NCI-H2171 treated with DMSO at 0.1 percent for 48 hours (cell line): ENCODE measurements at regions not wholly inside any gene's neighbourhood (a gene's known extent, or its start where the extent isn't known, plus 50 kb on each side); places are given as distances from the start of the nearest gene placed in this dataset.

Experiments
- DNase-seq: peaks from one replicate; lab custom pipeline; 2025; lab: John Stamatoyannopoulos, UW

GRCh38 chr2:222351035-222351434 is 52.2 kb upstream of the PAX3 start:
- DNase-seq = no peak

- DNase-seq = no peak
Observed at GRCh38 chr2:222352981-222353380, 54.2 kb upstream of the PAX3 start.

GRCh38 chr2:222353993-222354392 is 55.2 kb upstream of the PAX3 start:
- DNase-seq = no peak

- peak; percentile 29 for DNase-seq
Observed at GRCh38 chr2:222355860-222356259, 57.1 kb upstream of the PAX3 start.

GRCh38 chr2:222357930-222358329 is 59.1 kb upstream of the PAX3 start:
- DNase-seq = no peak

- peak; percentile 73 for DNase-seq
Observed at GRCh38 chr2:222358876-222359275, 60.1 kb upstream of the PAX3 start.

- no peak for DNase-seq
Observed at GRCh38 chr2:222360146-222360545, 61.3 kb upstream of the PAX3 start.

GRCh38 chr2:222360997-222361396 is 62.2 kb upstream of the PAX3 start:
- DNase-seq = no peak

GRCh38 chr2:222361787-222362186 is 62.6 kb upstream of the SGPP2 start:
- no peak for DNase-seq

GRCh38 chr2:222362336-222362735 is 62.0 kb upstream of the SGPP2 start:
- no peak for DNase-seq

- DNase-seq = no peak
Observed at GRCh38 chr2:222364285-222364895, 60.0 kb upstream of the SGPP2 start.

- DNase-seq = peak; percentile 26
Observed at GRCh38 chr2:222368280-222368679, 56.1 kb upstream of the SGPP2 start.

- DNase-seq = no peak
Observed at GRCh38 chr2:222372993-222373392, 51.4 kb upstream of the SGPP2 start.
